ENCODE measurements at regions not wholly inside any gene's neighbourhood (a gene's known extent, or its start where the extent isn't known, plus 50 kb on each side); places are given as distances from the start of the nearest gene placed in this dataset.

DNA sequence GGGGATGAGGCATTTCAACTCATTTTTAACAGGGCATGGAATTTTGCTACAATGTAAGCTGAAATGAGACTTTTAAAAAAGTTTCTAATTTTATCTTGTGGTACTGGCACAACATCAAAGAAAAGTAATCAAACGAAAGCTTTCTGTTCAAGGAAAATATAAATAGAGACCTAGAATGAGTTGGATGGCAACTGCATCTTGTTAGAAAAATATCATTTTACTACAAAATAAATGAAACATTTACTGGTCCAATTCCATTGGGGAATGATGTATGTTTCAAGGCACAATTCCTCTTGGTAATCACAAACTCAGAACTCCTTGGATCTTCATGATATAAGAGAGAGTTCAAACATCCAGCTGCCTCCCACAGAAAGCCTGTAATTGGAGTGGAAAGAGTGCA, 102.8 kb downstream of the HMHB1 start:
- H3K27ac ChIP-seq (ENCODE audit: low read depth, low read length) = no peak overlapping the region
- TF ChIP-seq, protein P1, sequence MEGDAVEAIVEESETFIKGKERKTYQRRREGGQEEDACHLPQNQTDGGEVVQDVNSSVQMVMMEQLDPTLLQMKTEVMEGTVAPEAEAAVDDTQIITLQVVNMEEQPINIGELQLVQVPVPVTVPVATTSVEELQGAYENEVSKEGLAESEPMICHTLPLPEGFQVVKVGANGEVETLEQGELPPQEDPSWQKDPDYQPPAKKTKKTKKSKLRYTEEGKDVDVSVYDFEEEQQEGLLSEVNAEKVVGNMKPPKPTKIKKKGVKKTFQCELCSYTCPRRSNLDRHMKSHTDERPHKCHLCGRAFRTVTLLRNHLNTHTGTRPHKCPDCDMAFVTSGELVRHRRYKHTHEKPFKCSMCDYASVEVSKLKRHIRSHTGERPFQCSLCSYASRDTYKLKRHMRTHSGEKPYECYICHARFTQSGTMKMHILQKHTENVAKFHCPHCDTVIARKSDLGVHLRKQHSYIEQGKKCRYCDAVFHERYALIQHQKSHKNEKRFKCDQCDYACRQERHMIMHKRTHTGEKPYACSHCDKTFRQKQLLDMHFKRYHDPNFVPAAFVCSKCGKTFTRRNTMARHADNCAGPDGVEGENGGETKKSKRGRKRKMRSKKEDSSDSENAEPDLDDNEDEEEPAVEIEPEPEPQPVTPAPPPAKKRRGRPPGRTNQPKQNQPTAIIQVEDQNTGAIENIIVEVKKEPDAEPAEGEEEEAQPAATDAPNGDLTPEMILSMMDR (IDR thresholded peaks at IDR 0.05; ENCODE audit: low read depth, low read length) = no peak
- peaks cover 3% of the 10 kb centered on the region; the same call in 1 of the 2 replicates for H3K9me3 ChIP-seq (ENCODE audit: control insufficient read depth, insufficient read depth, low read length)
- DNase-seq (ENCODE audit: low read depth, low spot score) = no peak
- ChIA-PET CTCF (interaction anchor here (2.4 kb wide), 1 partner anchor 228 kb away, joined by 5 read pairs; no protein-coding TSS in a partner anchor), POLR2A (interaction anchor here (0.5 kb wide), 1 partner anchor 85 kb away, joined by 3 read pairs; no protein-coding TSS in a partner anchor)
- no peak overlapping the region for H3K4me3 ChIP-seq (ENCODE audit: low read depth, low read length)
- no peaks in the 10 kb centered on the region for H3K27me3 ChIP-seq (ENCODE audit: control insufficient read depth, insufficient read depth, low read length)

DNA sequence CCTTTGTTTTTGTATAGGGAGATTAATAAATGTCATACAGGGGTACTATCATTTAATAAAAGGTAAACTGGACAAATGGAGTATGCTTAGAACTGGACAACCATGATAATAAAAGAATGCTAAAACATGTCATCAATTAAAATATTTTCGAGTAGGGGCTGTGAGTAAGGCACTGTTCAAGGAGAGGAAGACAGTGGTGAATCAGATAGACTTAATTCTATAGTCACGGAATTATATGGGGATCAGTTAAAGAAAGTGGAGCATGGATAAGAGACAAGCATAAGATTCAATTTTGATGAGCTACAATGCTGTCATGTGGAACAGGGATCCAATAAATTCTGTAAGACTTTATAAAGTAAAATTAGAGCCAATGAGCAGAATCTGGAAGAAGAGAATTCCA, 104.5 kb downstream of the HMHB1 start:
- TF ChIP-seq, protein P1 (IDR thresholded peaks at IDR 0.05; ENCODE audit: low read depth, low read length) = no peak
- ChIA-PET CTCF (interaction anchor here (1.0 to 2.4 kb wide), 2 partner anchors 226 kb away, joined by 3 to 5 read pairs; no protein-coding TSS in a partner anchor), POLR2A (no interaction called here)
- no peak for DNase-seq (ENCODE audit: low read depth, low spot score)
- Histone ChIP-seq H3K9me3 (ENCODE audit: control insufficient read depth, insufficient read depth, low read length) (no peaks in the 10 kb centered on the region), H3K27me3 (ENCODE audit: control insufficient read depth, insufficient read depth, low read length) (no peaks in the 10 kb centered on the region), H3K4me3 (ENCODE audit: low read depth, low read length) (no peak overlapping the region), H3K27ac (ENCODE audit: low read depth, low read length) (no peak overlapping the region)

DNA sequence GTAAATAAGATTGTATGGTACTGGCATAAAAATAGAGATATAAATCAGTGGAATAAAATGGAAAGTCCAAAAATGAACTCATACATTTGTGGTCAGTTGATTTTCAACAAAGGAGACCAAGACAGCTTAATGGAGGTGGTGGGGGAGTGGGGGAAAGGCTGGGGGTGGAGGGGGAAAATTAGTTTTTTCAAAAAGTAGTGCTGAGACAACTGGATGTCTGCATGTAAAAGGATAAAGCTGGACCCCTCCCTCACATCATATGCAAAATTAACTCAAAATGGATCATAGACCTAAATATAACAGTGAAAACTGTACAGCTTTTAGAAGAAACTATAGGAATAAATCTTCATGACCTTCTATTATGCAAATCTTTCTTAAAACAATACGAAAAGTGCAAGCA, 107.0 kb downstream of the HMHB1 start:
- Histone ChIP-seq H3K4me3 (ENCODE audit: low read depth, low read length) (no peak overlapping the region), H3K27ac (ENCODE audit: low read depth, low read length) (no peak overlapping the region), H3K9me3 (ENCODE audit: control insufficient read depth, insufficient read depth, low read length) (no peaks in the 10 kb centered on the region), H3K27me3 (ENCODE audit: control insufficient read depth, insufficient read depth, low read length) (no peaks in the 10 kb centered on the region)
- ChIA-PET CTCF (interaction anchor here (0.6 kb wide), 1 partner anchor 49 kb away, joined by 3 read pairs; no protein-coding TSS in a partner anchor), POLR2A (no interaction called here)
- TF ChIP-seq, protein P1 (IDR thresholded peaks at IDR 0.05; ENCODE audit: low read depth, low read length) = no peak
- no peak for DNase-seq (ENCODE audit: low read depth, low spot score)

DNA sequence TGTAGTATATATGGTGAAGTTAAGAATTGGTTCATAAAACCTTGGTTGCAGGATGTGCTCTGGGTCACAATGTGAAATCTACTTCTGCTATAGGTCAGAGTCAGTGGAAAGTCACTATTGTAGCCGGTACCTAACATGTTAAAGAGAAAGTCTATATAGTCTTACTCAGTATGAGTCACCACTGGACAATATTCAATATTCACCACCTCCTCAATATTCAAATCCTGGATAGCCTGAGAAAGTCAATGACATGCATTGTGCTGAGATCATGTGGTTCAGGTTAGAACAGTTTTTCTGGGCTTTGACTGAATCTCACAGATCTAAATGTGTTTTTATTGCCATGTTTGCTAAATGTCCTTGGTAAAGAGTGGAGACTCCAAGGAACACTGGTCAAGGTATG, 108.8 kb downstream of the HMHB1 start:
- no peak for DNase-seq (ENCODE audit: low read depth, low spot score)
- CTCF ChIA-PET = no interaction called here

DNA sequence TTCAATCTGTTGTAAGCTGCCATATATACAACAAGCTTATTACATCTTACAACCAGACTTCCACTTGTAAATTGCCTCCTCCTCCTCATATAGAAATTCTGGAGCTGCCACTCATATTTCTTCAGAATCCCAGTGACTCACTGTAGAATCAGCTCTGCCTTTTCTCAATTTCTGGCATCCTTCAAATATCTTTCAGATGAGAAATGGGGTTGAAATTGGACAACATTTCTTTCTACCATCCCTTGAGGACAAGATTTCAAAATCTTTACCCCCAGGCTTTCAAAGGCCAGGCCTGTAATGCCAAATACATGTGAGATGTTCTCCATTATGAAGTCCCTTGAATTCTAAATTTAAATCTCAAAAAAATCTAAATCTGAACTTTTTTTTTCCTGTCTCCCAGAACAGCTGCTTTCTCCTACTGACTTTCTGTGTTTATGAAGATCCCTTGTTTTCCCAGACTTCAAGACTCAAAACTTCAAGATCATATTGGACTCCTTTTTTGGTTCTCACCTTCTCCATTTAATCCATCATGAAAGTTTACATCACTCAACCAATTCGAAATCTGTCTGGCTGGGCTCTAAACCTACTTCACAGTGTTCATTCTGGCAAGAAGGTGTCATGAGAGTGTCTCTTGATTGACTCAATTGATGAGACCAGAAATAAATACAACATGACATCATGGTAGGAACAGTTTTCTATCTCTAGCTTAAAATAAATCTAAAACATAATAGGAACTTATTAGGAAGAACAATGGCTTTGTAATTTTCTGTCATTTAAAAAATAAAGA, 109.8 kb downstream of the HMHB1 start:
- Histone ChIP-seq H3K27me3 (ENCODE audit: control insufficient read depth, insufficient read depth, low read length) (no peaks in the 10 kb centered on the region), H3K9me3 (ENCODE audit: control insufficient read depth, insufficient read depth, low read length) (no peaks in the 10 kb centered on the region), H3K4me3 (ENCODE audit: low read depth, low read length) (no peak overlapping the region), H3K27ac (ENCODE audit: low read depth, low read length) (peak overlapping the region; percentile 50)
- CTCF ChIA-PET = no interaction called here
- no peak for DNase-seq (ENCODE audit: low read depth, low spot score)
- TF ChIP-seq, protein P1 (IDR thresholded peaks at IDR 0.05; ENCODE audit: low read depth, low read length) = no peak
- POLR2A ChIA-PET = interaction anchor here (0.6 kb wide), 1 partner anchor 37 kb away, joined by 5 read pairs; no protein-coding TSS in a partner anchor

More for the DNA sequence above, 108.8 kb downstream of the HMHB1 start:
- H3K4me3 ChIP-seq (ENCODE audit: low read depth, low read length) = no peak overlapping the region
- TF ChIP-seq, protein P1 (IDR thresholded peaks at IDR 0.05; ENCODE audit: low read depth, low read length) = no peak
- no peaks in the 10 kb centered on the region for H3K27me3 ChIP-seq (ENCODE audit: control insufficient read depth, insufficient read depth, low read length)
- H3K9me3 ChIP-seq (ENCODE audit: control insufficient read depth, insufficient read depth, low read length) = no peaks in the 10 kb centered on the region
- no peak overlapping the region for H3K27ac ChIP-seq (ENCODE audit: low read depth, low read length)
- POLR2A ChIA-PET = no interaction called here

Data from AG04450 (cell line).